BLaER1 treated with 17β-estradiol and CSF1 and Interleukin-3, amounts not matched to agents 10 nM and 100 nM (cell line): ENCODE measurements at regions not wholly inside any gene's neighbourhood (a gene's known extent, or its start where the extent isn't known, plus 50 kb on each side); places are given as distances from the start of the nearest gene placed in this dataset.
"Not testable (repeated sequence)": the region's sequence is repeated elsewhere in the genome, so short reads cannot be mapped to it uniquely, and the experiment has no call there.

Experiments
- H3K27ac ChIP-seq, 11 experiments: shearing (Covaris generic); formaldehyde crosslinking; 2 replicates each; pipeline ENCODE4 v1.8.1; 2022
- H3K27me3 ChIP-seq, 11 experiments: shearing (Covaris generic); formaldehyde crosslinking; 2 replicates each; pipeline ENCODE4 v1.8.1; 2022
- H3K36me3 ChIP-seq, 11 experiments: shearing (Covaris generic); formaldehyde crosslinking; 2 replicates each; pipeline ENCODE4 v1.8.1; 2022
- H3K4me1 ChIP-seq, 10 experiments: shearing (Covaris generic); formaldehyde crosslinking; 2 replicates each; pipeline ENCODE4 v1.8.1; 2022
- H3K4me2 ChIP-seq, 11 experiments: shearing (Covaris generic); formaldehyde crosslinking; 2 replicates each; pipeline ENCODE4 v1.8.1; 2022
- H3K4me3 ChIP-seq, 10 experiments: shearing (Covaris generic); formaldehyde crosslinking; 2 replicates each; pipeline ENCODE4 v1.8.1; 2022
- H3K9ac ChIP-seq, 11 experiments: shearing (Covaris generic); formaldehyde crosslinking; 2 replicates each; pipeline ENCODE4 v1.8.1; 2022
- H3K9me3 ChIP-seq, 11 experiments: shearing (Covaris generic); formaldehyde crosslinking; replicated peaks in 1 of 11; 2 replicates each; pipeline ENCODE4 v1.8.1; 2022
- H4K20me1 ChIP-seq, 11 experiments: shearing (Covaris generic); formaldehyde crosslinking; 2 replicates each; pipeline ENCODE4 v1.8.1; 2022
- Cebpa-rat ChIP-seq, 11 experiments: shearing (Covaris generic); IDR thresholded peaks; 2 replicates each; pipeline ENCODE4 v1.8.1; 2022

DNA sequence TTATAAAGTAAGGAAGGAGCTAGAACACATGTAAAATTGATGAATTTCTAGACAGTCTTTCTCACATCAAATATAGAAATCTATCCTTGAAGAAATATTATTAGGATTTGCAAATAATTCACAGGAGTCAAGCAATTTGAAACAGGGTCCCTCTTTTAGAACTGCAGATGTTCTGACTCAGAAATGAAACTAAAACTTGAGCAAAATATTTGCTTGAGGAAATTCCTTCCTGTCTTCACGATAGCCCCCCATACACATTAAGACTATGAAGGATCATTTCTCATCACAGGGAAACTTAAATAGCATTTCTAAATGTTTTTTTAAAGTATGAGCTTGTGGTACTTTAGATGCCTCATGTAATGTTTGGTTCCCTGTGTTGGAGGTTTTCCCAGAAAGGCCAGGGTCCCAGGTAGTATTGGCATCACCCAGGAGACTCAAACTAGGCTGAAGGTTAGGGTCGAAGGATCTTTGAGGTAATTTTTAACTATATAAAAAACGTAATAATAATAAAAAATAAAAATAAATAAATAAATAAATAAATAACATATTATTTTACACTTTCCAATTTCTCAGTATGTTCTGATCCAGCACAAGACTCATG, 144.0 kb upstream of the TBX18 start:
- Histone ChIP-seq H3K9ac (no peak overlapping the region), H3K4me3 (no peak overlapping the region), H3K4me2 (no peak overlapping the region), H3K9me3 (no peaks in the 10 kb centered on the region), H3K27me3 (no peaks in the 10 kb centered on the region), H3K36me3 (no peaks in the 10 kb centered on the region), H3K27ac (no peak overlapping the region), H4K20me1 (no peaks in the 10 kb centered on the region), H3K4me1 (no peaks in the 10 kb centered on the region)
- no peak for TF ChIP-seq Cebpa-rat (IDR thresholded peaks at IDR 0.05)

DNA sequence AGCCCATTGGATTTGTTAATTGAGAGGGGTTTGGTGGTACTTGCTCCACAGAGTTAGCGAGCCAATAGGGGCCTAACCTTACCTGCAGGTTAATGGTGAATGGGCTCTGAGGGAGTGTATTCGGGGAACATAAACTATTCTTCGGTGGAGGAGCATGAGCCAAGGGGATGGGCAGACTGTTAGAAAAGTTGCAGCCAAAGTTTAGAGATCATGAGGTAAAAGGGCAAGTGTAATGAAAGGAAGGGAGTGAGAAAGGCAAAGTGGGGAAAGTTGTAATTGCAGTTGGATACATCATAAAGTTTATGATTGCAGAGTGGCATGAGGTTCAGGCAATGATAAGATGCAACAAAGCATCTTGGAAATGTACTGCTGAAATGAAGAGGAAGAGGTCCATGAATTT, 142.1 kb upstream of the TBX18 start:
- Histone ChIP-seq H3K27me3 (no peaks in the 10 kb centered on the region), H3K36me3 (no peaks in the 10 kb centered on the region), H4K20me1 (no peaks in the 10 kb centered on the region), H3K4me2 (no peak overlapping the region), H3K27ac (no peak overlapping the region), H3K4me1 (no peaks in the 10 kb centered on the region), H3K9ac (no peak overlapping the region), H3K4me3 (no peak overlapping the region), H3K9me3 (no peaks in the 10 kb centered on the region)
- TF ChIP-seq Cebpa-rat (IDR thresholded peaks at IDR 0.05) = no peak

- Histone ChIP-seq H3K27me3 (no peaks in the 10 kb centered on the region), H4K20me1 (no peaks in the 10 kb centered on the region), H3K4me1 (no peaks in the 10 kb centered on the region), H3K4me3 (no peak overlapping the region), H3K4me2 (no peak overlapping the region), H3K9ac (no peak overlapping the region), H3K27ac (no peak overlapping the region), H3K9me3 (no peaks in the 10 kb centered on the region), H3K36me3 (no peaks in the 10 kb centered on the region)
- TF ChIP-seq Cebpa-rat (IDR thresholded peaks at IDR 0.05) = no peak
Measured at GRCh38 chr6:84905823-84906222, 141.4 kb upstream of the TBX18 start.

- H3K9me3 ChIP-seq = no peaks in the 10 kb centered on the region
- H3K9ac ChIP-seq = no peak overlapping the region
- H3K4me2 ChIP-seq = no peak overlapping the region
- H3K4me1 ChIP-seq = no peaks in the 10 kb centered on the region
- no peaks in the 10 kb centered on the region for H3K27me3 ChIP-seq
- no peak overlapping the region for H3K4me3 ChIP-seq
- no peaks in the 10 kb centered on the region for H4K20me1 ChIP-seq
- no peak for TF ChIP-seq Cebpa-rat (IDR thresholded peaks at IDR 0.05)
- H3K27ac ChIP-seq = no peak overlapping the region
- H3K36me3 ChIP-seq = no peaks in the 10 kb centered on the region
Measured at GRCh38 chr6:84902354-84902928, 138.0 kb upstream of the TBX18 start.

GRCh38 chr6:84897988-84898594, 133.7 kb upstream of the TBX18 start:
- Histone ChIP-seq H3K9ac (no peak overlapping the region), H3K9me3 (no peaks in the 10 kb centered on the region), H3K4me1 (no peaks in the 10 kb centered on the region), H3K36me3 (no peaks in the 10 kb centered on the region), H3K27me3 (no peaks in the 10 kb centered on the region), H3K4me2 (no peak overlapping the region), H3K4me3 (no peak overlapping the region), H4K20me1 (no peaks in the 10 kb centered on the region), H3K27ac (no peak overlapping the region)
- no peak for TF ChIP-seq Cebpa-rat (IDR thresholded peaks at IDR 0.05)

GRCh38 chr6:84897011-84897410, 132.6 kb upstream of the TBX18 start:
- no peaks in the 10 kb centered on the region for H4K20me1 ChIP-seq
- TF ChIP-seq Cebpa-rat (IDR thresholded peaks at IDR 0.05) = no peak
- no peaks in the 10 kb centered on the region for H3K4me1 ChIP-seq
- H3K27me3 ChIP-seq = no peaks in the 10 kb centered on the region
- H3K9me3 ChIP-seq = no peaks in the 10 kb centered on the region
- no peak overlapping the region for H3K4me2 ChIP-seq
- H3K36me3 ChIP-seq = no peaks in the 10 kb centered on the region
- no peak overlapping the region for H3K9ac ChIP-seq
- no peak overlapping the region for H3K27ac ChIP-seq
- H3K4me3 ChIP-seq = no peak overlapping the region

GRCh38 chr6:84892671-84893070, 128.3 kb upstream of the TBX18 start:
- H3K4me2 ChIP-seq = no peak overlapping the region
- no peak overlapping the region for H3K27ac ChIP-seq
- no peak overlapping the region for H3K9ac ChIP-seq
- TF ChIP-seq Cebpa-rat (IDR thresholded peaks at IDR 0.05) = no peak
- no peaks in the 10 kb centered on the region for H3K27me3 ChIP-seq
- no peak overlapping the region for H3K4me3 ChIP-seq
- no peaks in the 10 kb centered on the region for H3K9me3 ChIP-seq
- H3K4me1 ChIP-seq = no peaks in the 10 kb centered on the region
- H3K36me3 ChIP-seq = no peaks in the 10 kb centered on the region
- H4K20me1 ChIP-seq = no peaks in the 10 kb centered on the region

- no peak overlapping the region for H3K4me2 ChIP-seq
Measured at GRCh38 chr6:84882768-84883766, 118.7 kb upstream of the TBX18 start.

DNA sequence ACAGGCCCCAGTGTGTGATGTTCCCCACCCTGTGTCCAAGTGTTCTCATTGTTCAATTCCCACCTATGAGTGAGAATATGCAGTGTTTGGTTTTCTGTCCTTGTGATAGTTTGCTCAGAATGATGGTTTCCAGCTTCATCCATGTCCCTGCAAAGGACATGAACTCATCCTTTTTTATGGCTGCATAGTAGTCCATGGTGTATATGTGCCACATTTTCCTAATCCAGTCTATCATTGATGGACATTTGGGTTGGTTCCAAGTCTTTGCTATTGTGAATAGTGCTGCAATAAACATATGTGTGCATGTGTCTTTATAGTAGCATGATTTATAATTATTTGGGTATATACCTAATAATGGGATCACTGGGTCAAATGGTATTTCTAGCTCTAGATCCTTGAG, 115.0 kb upstream of the TBX18 start:
- not testable (repeated sequence) for H3K9ac ChIP-seq, H3K9me3 ChIP-seq, H3K27me3 ChIP-seq, H4K20me1 ChIP-seq, H3K4me3 ChIP-seq, H3K27ac ChIP-seq, H3K4me2 ChIP-seq, H3K36me3 ChIP-seq
- peaks cover 0 to 12% (median 0%) of the 10 kb centered on the region in 10 experiments; a peak in 6 of 20 replicates for H3K4me1 ChIP-seq

More at GRCh38 chr6:84882768-84883766, 118.7 kb upstream of the TBX18 start:
- Histone ChIP-seq H3K4me3 (no peak overlapping the region), H3K27ac (no peak overlapping the region), H3K4me1 (peaks cover 0 to 6% (median 0%) of the 10 kb centered on the region in 10 experiments; a peak in 6 of 20 replicates), H3K9ac (no peak overlapping the region), H3K27me3 (no peaks in the 10 kb centered on the region), H3K36me3 (no peaks in the 10 kb centered on the region), H3K9me3 (no peaks in the 10 kb centered on the region), H4K20me1 (no peaks in the 10 kb centered on the region)
- no peak for TF ChIP-seq Cebpa-rat (IDR thresholded peaks at IDR 0.05)
